ENCODE measurements at regions not wholly inside any gene's neighbourhood (a gene's known extent, or its start where the extent isn't known, plus 50 kb on each side); places are given as distances from the start of the nearest gene placed in this dataset.

- 91 to 93% (median 92%) methylated on average over 1 of the region's 1 CpG for WGBS, 3 donors
- H3K27ac ChIP-seq (ENCODE audit: low read depth in 1 of 3, low read length in 2 of 3) = no peak overlapping the region
- FAIRE-seq = no peak
Measured at GRCh38 chr3:145972851-145973250, 188.1 kb downstream of the PLOD2 start.

GRCh38 chr3:145981056-145981455 is 179.9 kb downstream of the PLOD2 start:
- Histone ChIP-seq H3K36me3 (ENCODE audit: control insufficient read depth in 3 of 3, insufficient read depth in 2 of 3, low read depth in 1 of 3, low read length in 3 of 3) (no peaks in the 10 kb centered on the region), H3K4me3 (ENCODE audit: low read depth in 1 of 3, low read length in 3 of 3) (no peak overlapping the region), H3K27ac (ENCODE audit: low read depth in 1 of 3, low read length in 2 of 3) (no peak overlapping the region), H3K27me3 (ENCODE audit: control insufficient read depth in 3 of 3, insufficient read depth in 3 of 3, low read length in 3 of 3) (no peaks in the 10 kb centered on the region), H3K9me3 (ENCODE audit: control insufficient read depth in 2 of 2, insufficient read depth in 1 of 2, low read depth in 1 of 2, low read length in 1 of 2) (no peaks in the 10 kb centered on the region), H3K4me1 (ENCODE audit: control insufficient read depth in 3 of 3, insufficient read depth in 2 of 3, low read depth in 1 of 3, low read length in 2 of 3) (no peaks in the 10 kb centered on the region)
- WGBS, 3 donors = 84 to 92% (median 86%) methylated on average over 2 of the region's 2 CpGs
- DNase-seq (no peak), FAIRE-seq (no peak)

More at GRCh38 chr3:145972851-145973250, 188.1 kb downstream of the PLOD2 start:
- no peaks in the 10 kb centered on the region for H3K36me3 ChIP-seq (ENCODE audit: control insufficient read depth in 3 of 3, insufficient read depth in 2 of 3, low read depth in 1 of 3, low read length in 3 of 3)
- no peak for DNase-seq
- no peaks in the 10 kb centered on the region for H3K4me1 ChIP-seq (ENCODE audit: control insufficient read depth in 3 of 3, insufficient read depth in 2 of 3, low read depth in 1 of 3, low read length in 2 of 3)
- no peaks in the 10 kb centered on the region for H3K27me3 ChIP-seq (ENCODE audit: control insufficient read depth in 3 of 3, insufficient read depth in 3 of 3, low read length in 3 of 3)
- no peak overlapping the region for H3K4me3 ChIP-seq (ENCODE audit: low read depth in 1 of 3, low read length in 3 of 3)
- no peaks in the 10 kb centered on the region for H3K9me3 ChIP-seq (ENCODE audit: control insufficient read depth in 2 of 2, insufficient read depth in 1 of 2, low read depth in 1 of 2, low read length in 1 of 2)

GRCh38 chr3:145983101-145983500 is 177.9 kb downstream of the PLOD2 start:
- no peak for DNase-seq
- WGBS, 3 donors = 87 to 91% (median 90%) methylated on average over 4 of the region's 4 CpGs
- no peak for FAIRE-seq
- no peak overlapping the region for H3K27ac ChIP-seq (ENCODE audit: low read depth in 1 of 3, low read length in 2 of 3)
- H3K4me3 ChIP-seq (ENCODE audit: low read depth in 1 of 3, low read length in 3 of 3) = no peak overlapping the region
- H3K36me3 ChIP-seq (ENCODE audit: control insufficient read depth in 3 of 3, insufficient read depth in 2 of 3, low read depth in 1 of 3, low read length in 3 of 3) = no peaks in the 10 kb centered on the region
- H3K27me3 ChIP-seq (ENCODE audit: control insufficient read depth in 3 of 3, insufficient read depth in 3 of 3, low read length in 3 of 3) = no peaks in the 10 kb centered on the region
- no peaks in the 10 kb centered on the region for H3K4me1 ChIP-seq (ENCODE audit: control insufficient read depth in 3 of 3, insufficient read depth in 2 of 3, low read depth in 1 of 3, low read length in 2 of 3)
- no peaks in the 10 kb centered on the region for H3K9me3 ChIP-seq (ENCODE audit: control insufficient read depth in 2 of 2, insufficient read depth in 1 of 2, low read depth in 1 of 2, low read length in 1 of 2)

Measured in small intestine (tissue), 7 donors.